Cardiac fibroblast (primary cell): ENCODE measurements at regions not wholly inside any gene's neighbourhood (a gene's known extent, or its start where the extent isn't known, plus 50 kb on each side); places are given as distances from the start of the nearest gene placed in this dataset.

Experiments used
- DNase-seq, 2 donors: peaks; one replicate each; pipeline versions ENCODE4 v3.0.0 to v3.0.0-alpha.2; 2010; ENCODE audit warnings: low read depth in 2 of 2
- H3K4me3 ChIP-seq, 2 donors: replicated peaks in 1 of 2; 1 replicate in 1 of 2; 2 replicates in 1 of 2; pipeline ENCODE4 v1.5.1; 2011; ENCODE audit warnings: low read depth in 2 of 2, low read length in 2 of 2, mild to moderate bottlenecking in 2 of 2, moderate library complexity in 1 of 2
- TF ChIP-seq, protein P1 (sequence below): IDR thresholded peaks from one replicate; pipeline ENCODE4 v1.5.1; 2011; ENCODE audit warnings: low read depth, mild to moderate bottlenecking, low read length, inconsistent platforms

DNA sequence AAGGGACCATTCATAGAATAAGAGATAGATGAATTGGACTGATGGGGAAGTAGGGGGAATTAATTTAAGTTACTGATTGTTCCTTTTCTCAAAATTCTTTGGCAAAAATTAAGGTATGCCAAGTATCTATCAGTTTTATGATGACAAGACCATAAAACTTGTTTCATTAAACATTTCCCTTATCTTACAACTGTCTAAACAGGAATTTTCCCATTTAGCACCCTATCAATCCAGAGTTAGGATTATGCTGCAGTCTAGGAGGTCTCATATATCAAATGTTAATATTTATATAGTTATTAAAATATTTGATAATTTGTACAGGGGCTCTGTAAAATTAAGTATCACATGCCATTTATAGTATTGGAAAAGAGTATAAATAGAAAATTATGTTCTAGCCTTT lies 51.5 kb upstream of the ARID1B start:
- TF ChIP-seq, protein P1, sequence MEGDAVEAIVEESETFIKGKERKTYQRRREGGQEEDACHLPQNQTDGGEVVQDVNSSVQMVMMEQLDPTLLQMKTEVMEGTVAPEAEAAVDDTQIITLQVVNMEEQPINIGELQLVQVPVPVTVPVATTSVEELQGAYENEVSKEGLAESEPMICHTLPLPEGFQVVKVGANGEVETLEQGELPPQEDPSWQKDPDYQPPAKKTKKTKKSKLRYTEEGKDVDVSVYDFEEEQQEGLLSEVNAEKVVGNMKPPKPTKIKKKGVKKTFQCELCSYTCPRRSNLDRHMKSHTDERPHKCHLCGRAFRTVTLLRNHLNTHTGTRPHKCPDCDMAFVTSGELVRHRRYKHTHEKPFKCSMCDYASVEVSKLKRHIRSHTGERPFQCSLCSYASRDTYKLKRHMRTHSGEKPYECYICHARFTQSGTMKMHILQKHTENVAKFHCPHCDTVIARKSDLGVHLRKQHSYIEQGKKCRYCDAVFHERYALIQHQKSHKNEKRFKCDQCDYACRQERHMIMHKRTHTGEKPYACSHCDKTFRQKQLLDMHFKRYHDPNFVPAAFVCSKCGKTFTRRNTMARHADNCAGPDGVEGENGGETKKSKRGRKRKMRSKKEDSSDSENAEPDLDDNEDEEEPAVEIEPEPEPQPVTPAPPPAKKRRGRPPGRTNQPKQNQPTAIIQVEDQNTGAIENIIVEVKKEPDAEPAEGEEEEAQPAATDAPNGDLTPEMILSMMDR = no peak
- H3K4me3 ChIP-seq = no peak overlapping the region
- no peak for DNase-seq

DNA sequence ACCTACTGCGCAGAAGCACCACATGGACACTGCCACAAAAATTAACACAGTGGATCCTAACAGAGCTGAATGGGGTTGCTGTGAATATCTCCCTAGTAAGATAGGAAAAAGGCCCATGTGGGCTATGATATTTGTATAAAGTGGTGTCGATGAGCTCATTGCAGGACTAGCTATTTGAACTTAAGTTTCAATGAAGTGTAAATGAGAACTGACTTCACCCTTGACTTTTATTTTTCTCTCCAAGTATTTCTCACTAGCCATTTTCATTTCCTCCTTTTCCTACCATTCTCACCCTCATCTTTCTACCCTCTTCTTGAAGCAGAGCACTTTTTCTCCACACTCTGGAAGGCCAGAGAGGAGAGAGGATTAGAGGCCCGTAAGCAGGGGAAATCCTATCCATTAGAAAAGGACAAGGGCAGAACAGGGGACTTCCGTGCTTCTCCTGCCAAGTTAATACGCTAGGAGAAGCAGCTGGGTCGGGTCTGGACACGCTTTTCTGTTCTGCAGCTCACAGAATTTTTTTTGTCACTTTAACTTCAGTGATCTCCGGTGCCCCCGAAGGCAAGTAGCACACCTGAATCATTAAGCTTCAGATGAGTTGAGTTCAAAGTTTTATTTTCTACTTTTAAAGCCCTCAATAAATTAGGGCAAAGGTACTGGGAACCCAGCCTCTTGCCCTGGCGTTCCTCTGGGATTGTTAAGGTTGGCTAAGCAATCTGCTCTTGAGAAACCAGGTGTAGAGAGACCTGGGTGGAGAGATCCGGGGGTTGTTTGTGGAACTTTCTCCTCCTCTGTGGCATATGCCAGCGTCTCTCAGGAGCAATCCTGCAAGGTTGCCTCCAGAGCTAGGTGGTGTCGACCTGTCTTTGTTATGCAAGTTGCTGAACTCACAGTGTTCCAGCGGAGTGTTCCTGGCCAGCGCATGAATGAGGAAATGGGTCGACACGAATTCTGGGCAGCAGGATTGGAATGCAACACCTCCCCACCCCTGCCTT lies 56.2 kb upstream of the ARID1B start:
- no peak overlapping the region for H3K4me3 ChIP-seq
- TF ChIP-seq, protein P1 = no peak
- peak; percentile 12 to 28 for DNase-seq

DNA sequence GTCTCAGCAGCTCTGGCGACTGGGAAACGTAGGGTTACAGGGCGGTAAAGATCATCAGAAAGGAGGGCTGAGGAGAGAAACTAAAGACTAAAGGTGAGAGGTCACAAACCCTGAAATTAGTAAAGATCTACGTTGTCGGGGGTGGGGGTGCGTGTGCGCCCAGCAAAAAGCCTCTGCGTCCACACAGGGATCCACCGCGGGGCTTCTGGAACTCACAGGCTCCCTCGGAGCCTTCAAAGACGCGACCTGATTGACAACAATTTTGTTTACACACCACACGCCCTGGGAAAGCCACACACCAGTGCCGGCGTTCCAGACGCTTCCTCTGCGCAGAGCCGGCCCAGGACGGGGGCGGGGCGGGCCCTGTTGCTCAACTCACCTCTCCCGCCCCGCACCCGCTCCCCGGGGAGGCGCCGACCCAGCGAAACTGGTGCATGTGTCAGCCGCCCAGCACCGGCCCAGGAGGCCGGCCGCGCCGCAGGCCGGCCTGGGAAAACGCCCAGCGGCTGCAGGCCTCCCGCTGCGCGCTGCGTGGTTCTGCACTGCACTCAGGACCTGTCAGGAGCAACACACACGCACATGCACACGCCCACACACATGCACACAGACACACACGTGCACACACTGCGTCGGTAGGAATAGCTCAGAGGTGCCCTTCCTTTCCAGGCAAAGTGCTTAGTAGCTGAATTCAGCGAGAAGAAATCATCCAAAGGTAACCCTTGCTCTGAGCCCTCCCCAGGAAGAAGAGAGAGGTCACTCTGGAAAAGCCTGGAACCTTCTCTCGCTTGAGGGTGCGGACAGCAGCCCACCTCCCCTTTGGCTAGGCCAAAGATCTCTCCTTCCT lies 57.2 kb upstream of the ARID1B start:
- DNase-seq = peak; percentile 94 to 97
- H3K4me3 ChIP-seq = peak overlapping the region; percentile 17 to 39
- TF ChIP-seq, protein P1 = no peak

DNA sequence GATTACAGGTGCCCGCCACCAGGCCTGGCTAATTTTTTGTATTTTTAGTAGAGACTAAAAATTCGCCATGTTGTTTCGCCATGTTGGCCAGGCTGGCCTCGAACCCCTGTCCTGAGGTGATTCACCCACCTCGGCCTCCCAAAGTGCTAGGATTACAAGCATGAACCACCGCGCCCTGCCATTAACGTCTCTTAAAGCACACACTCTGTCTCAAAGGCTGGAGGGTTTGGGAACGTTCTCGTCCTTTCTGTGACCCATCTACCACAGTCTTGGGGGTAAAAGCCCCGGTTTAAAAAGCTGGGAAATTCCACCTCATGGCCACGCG lies 57.8 kb upstream of the ARID1B start:
- DNase-seq = no peak
- TF ChIP-seq, protein P1 = no peak
- peak overlapping the region in 1 of 2 donors; percentile 39 for H3K4me3 ChIP-seq

DNA sequence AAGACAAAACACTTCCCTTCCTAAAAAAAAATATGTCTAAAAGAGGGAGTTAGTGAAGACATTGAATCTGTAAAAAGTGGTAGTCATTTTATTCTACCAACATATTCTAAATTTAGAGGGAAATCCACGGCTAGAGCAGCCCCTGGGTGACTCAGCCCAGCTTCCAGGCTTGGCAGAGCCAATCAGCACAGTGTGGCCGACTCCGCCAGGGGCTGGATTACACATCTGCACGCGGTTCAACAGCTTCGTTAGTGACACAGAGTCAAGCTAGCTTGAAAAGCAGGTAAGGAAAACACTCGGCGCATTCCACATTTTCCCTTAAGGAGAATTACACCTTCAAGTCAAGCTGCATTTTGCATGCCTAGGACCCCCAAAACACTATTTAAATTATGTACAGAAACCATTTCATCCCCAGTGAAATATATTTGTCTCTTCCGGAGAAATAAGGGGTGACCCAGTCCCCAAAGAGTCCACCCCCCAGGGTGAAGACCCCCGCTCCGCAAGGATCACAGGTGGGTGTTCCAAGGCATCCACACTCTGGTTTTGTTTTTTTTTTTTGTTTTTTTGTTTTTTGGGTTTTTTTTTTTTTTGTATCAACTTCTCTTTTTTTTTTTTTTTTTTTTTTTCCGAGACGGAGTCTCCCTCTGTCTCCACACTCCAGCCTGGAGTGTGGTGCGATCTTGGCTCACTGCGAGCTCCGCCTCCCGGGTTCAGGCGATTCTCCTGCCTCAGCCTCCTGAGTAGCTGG lies 58.4 kb upstream of the ARID1B start:
- TF ChIP-seq, protein P1 = no peak
- no peak overlapping the region for H3K4me3 ChIP-seq
- DNase-seq = peak; percentile 46 to 58

DNA sequence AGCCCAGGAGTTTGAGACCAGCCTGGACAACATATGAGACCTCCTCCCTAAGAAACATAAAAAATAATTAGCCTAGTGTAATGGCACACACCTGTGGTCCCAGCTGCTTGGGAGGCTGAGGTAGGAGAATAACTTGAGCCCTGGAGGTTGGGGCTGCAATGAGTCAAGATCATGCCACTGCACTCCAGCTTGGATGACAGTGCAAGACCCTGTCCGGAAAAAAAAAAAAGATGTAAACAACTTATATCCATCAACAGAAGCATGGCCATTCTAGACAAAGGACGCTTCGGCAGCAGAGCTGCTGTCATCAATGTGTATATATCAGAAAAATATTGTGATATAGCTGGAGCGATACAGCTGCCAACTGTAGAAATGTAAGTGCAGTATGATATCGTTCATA lies 59.6 kb upstream of the ARID1B start:
- no peak overlapping the region for H3K4me3 ChIP-seq
- DNase-seq = no peak
- TF ChIP-seq, protein P1 = no peak
